Activated T-helper 2 cell treated with anti-CD3 and anti-CD28 coated beads, Interferon-gamma antibody, Interleukin-2, Interleukin-4, amounts not matched to agents 10 μg/mL and 5 μg/mL and 100 μg/mL, durations not matched to agents 14 hours and 24 hours and 36 hours (primary cell): ENCODE measurements at regions not wholly inside any gene's neighbourhood (a gene's known extent, or its start where the extent isn't known, plus 50 kb on each side); places are given as distances from the start of the nearest gene placed in this dataset.

ENCODE experiments used
- DNase-seq: peaks from one replicate; pipeline ENCODE4 v3.0.0; 2021; ENCODE audit warnings: low spot score
- H3K27ac Mint-ChIP-seq: one replicate; pipeline ENCODE4 v1.8.0; 2021; ENCODE audit warnings: mixed read lengths
- H3K27me3 Mint-ChIP-seq: one replicate; pipeline ENCODE4 v1.8.0; 2021; ENCODE audit warnings: low read depth, mixed read lengths
- H3K36me3 Mint-ChIP-seq: one replicate; pipeline ENCODE4 v1.8.0; 2021; ENCODE audit warnings: low read depth, mixed read lengths
- H3K4me1 Mint-ChIP-seq: one replicate; pipeline ENCODE4 v1.8.0; 2021; ENCODE audit warnings: low read depth, mixed read lengths
- H3K4me3 Mint-ChIP-seq: one replicate; pipeline ENCODE4 v1.8.0; 2021; ENCODE audit warnings: low read depth, mild to moderate bottlenecking, moderate library complexity, mixed read lengths
- H3K9me3 Mint-ChIP-seq: one replicate; pipeline ENCODE4 v1.8.0; 2021; ENCODE audit warnings: mixed read lengths
- intact Hi-C: fragments of 100-400 bp; cut with micrococcal nuclease; formaldehyde crosslinking; loops from one replicate; pipeline ENCODE4 v1.15.1; 2023

- H3K27ac Mint-ChIP-seq: no peak overlapping the region
Observed at GRCh38 chr20:58023346-58023745, 205.1 kb downstream of the ANKRD60 start.

GRCh38 chr20:58022711-58023110 lies 205.7 kb downstream of the ANKRD60 start:
- DNase-seq: no peak
- Mint-ChIP-seq H3K27me3 (no peaks in the 10 kb centered on the region), H3K36me3 (no peaks in the 10 kb centered on the region), H3K27ac (no peak overlapping the region), H3K9me3 (no peaks in the 10 kb centered on the region), H3K4me3 (no peak overlapping the region), H3K4me1 (no peaks in the 10 kb centered on the region)
- intact Hi-C loops: no loop called here

More at GRCh38 chr20:58023346-58023745, 205.1 kb downstream of the ANKRD60 start:
- H3K36me3 Mint-ChIP-seq: no peaks in the 10 kb centered on the region
- no peaks in the 10 kb centered on the region for H3K9me3 Mint-ChIP-seq
- no peak for DNase-seq
- no peaks in the 10 kb centered on the region for H3K4me1 Mint-ChIP-seq
- H3K4me3 Mint-ChIP-seq: no peak overlapping the region
- H3K27me3 Mint-ChIP-seq: peaks cover 2% of the 10 kb centered on the region
- intact Hi-C loops: no loop called here

- no peak for DNase-seq
- intact Hi-C loops: no loop called here
- Mint-ChIP-seq H3K4me3 (no peak overlapping the region), H3K4me1 (no peaks in the 10 kb centered on the region), H3K36me3 (no peaks in the 10 kb centered on the region), H3K27ac (no peak overlapping the region), H3K27me3 (no peaks in the 10 kb centered on the region), H3K9me3 (no peaks in the 10 kb centered on the region)
Observed at GRCh38 chr20:58021481-58021880, 207.0 kb downstream of the ANKRD60 start.

DNA sequence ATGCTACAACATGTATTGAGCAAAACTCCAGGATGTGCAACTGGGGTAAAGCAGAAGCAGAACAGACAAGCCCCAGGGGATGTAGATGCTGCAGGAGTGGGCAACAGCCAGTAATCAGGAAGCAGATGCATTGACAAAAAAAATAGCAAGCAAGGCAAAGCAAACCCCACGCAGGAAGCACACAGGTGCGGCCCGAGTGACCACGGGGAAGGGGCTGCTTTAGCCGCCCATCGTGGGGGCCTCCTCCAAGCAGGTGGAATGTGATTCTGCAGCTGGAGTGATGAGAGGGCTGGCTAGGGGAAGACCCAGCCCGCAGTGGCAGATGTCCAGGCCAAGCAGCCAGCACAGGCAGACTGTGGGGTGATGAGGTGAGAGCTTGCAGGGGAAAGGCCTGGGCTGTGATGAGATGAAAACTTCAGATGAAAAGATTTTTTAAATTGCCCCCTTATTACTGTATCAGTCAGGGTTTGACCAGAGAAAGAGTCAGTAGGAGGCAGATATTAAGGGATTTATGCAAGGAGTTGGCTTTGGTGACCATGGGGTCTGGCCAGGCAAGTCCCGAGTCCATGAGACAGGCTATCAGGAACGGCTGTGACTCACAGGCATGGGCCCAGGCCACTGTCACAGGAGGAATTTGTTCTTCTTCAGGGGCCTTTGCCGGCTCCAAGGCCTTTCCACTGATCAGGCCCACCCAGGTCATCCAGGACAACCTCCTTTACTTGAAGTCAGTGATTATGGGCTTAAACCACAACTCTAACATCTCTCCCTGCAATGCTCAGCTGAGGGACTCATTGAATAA lies 207.6 kb downstream of the ANKRD60 start:
- DNase-seq: no peak
- Mint-ChIP-seq H3K9me3 (no peaks in the 10 kb centered on the region), H3K4me3 (no peak overlapping the region), H3K27me3 (no peaks in the 10 kb centered on the region), H3K4me1 (no peaks in the 10 kb centered on the region), H3K36me3 (no peaks in the 10 kb centered on the region), H3K27ac (no peak overlapping the region)
- intact Hi-C loops: no loop called here

- no peak for DNase-seq
- H3K4me3 Mint-ChIP-seq: no peak overlapping the region
- H3K4me1 Mint-ChIP-seq: no peaks in the 10 kb centered on the region
- H3K27ac Mint-ChIP-seq: no peak overlapping the region
- H3K36me3 Mint-ChIP-seq: no peaks in the 10 kb centered on the region
- no peaks in the 10 kb centered on the region for H3K9me3 Mint-ChIP-seq
- H3K27me3 Mint-ChIP-seq: peaks cover 2% of the 10 kb centered on the region
- intact Hi-C loops: no loop called here
Observed at GRCh38 chr20:58019850-58020625, 208.4 kb downstream of the ANKRD60 start.

- no peaks in the 10 kb centered on the region for H3K9me3 Mint-ChIP-seq
- no peak overlapping the region for H3K27ac Mint-ChIP-seq
- intact Hi-C loops: no loop called here
- peaks cover 2% of the 10 kb centered on the region for H3K27me3 Mint-ChIP-seq
- H3K4me1 Mint-ChIP-seq: peaks cover 5% of the 10 kb centered on the region
- DNase-seq: no peak
- no peak overlapping the region for H3K4me3 Mint-ChIP-seq
- no peaks in the 10 kb centered on the region for H3K36me3 Mint-ChIP-seq
Observed at GRCh38 chr20:58019027-58019849, 209.2 kb downstream of the ANKRD60 start.

GRCh38 chr20:58018590-58018989 lies 209.9 kb downstream of the ANKRD60 start:
- peaks cover 2% of the 10 kb centered on the region for H3K27me3 Mint-ChIP-seq
- H3K4me1 Mint-ChIP-seq: peaks cover 7% of the 10 kb centered on the region
- H3K27ac Mint-ChIP-seq: no peak overlapping the region
- no peaks in the 10 kb centered on the region for H3K36me3 Mint-ChIP-seq
- no peak for DNase-seq
- intact Hi-C loops: no loop called here
- H3K4me3 Mint-ChIP-seq: no peak overlapping the region
- H3K9me3 Mint-ChIP-seq: no peaks in the 10 kb centered on the region

DNA sequence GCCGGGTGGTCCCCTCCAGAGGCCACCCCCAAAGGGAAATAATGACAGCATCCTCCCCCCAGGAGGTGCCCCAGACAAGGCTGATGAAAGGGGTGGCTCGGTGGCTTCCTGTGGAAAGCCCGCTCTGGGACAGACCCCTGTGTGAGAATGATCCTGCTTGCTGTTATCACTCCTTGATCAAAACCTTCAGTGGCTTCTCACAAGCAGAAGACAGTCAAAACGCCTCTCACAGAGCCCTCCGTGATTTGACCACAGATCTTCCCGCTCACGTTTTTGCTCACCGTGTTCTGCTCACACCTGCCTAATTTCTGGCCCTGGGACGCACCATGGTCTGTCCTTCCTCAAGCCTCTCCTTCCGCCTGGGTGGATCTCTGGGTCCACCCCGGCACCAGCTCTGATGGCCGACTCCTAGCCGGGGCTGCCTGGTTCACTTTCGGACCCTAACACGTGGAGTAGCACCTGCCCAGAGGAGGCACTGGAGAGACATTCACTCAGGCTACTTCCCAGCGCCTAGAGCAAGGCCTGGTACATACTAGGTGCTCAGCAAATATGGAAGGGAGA lies 210.4 kb downstream of the ANKRD60 start:
- peaks cover 7% of the 10 kb centered on the region for H3K4me1 Mint-ChIP-seq
- intact Hi-C loops: no loop called here
- H3K9me3 Mint-ChIP-seq: no peaks in the 10 kb centered on the region
- no peak overlapping the region for H3K27ac Mint-ChIP-seq
- H3K4me3 Mint-ChIP-seq: no peak overlapping the region
- H3K27me3 Mint-ChIP-seq: peaks cover 2% of the 10 kb centered on the region
- H3K36me3 Mint-ChIP-seq: no peaks in the 10 kb centered on the region
- no peak for DNase-seq

GRCh38 chr20:58017231-58017969 lies 211.1 kb downstream of the ANKRD60 start:
- no peak overlapping the region for H3K4me3 Mint-ChIP-seq
- H3K9me3 Mint-ChIP-seq: no peaks in the 10 kb centered on the region
- H3K4me1 Mint-ChIP-seq: peaks cover 7% of the 10 kb centered on the region
- peaks cover 2% of the 10 kb centered on the region for H3K27me3 Mint-ChIP-seq
- H3K27ac Mint-ChIP-seq: no peak overlapping the region
- H3K36me3 Mint-ChIP-seq: no peaks in the 10 kb centered on the region
- intact Hi-C loops: no loop called here
- DNase-seq: no peak

DNA sequence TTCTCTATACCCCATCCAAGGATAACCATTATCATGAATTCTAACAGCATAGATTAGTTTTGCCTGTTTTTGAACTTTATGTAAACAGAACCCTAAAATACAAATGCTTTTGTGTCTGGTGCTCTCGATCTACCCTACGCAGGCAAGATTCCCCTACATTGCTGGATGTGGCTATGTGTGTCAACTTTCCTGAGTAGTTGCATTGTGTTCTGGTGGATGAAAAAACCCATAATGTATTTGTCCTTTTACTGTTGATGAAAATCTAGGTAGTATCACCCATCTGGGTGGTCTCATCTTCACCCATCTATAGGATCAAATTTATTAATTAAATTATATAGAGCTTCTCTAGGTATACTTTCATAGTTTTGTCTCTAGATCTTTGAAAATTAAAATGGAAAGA lies 211.7 kb downstream of the ANKRD60 start:
- Mint-ChIP-seq H3K9me3 (no peaks in the 10 kb centered on the region), H3K4me1 (peaks cover 7% of the 10 kb centered on the region), H3K4me3 (no peak overlapping the region), H3K27me3 (peaks cover 2% of the 10 kb centered on the region), H3K36me3 (no peaks in the 10 kb centered on the region), H3K27ac (no peak overlapping the region)
- DNase-seq: no peak
- intact Hi-C loops: no loop called here

GRCh38 chr20:58014628-58015315 lies 213.7 kb downstream of the ANKRD60 start:
- no peaks in the 10 kb centered on the region for H3K36me3 Mint-ChIP-seq
- intact Hi-C loops: no loop called here
- H3K9me3 Mint-ChIP-seq: no peaks in the 10 kb centered on the region
- no peak for DNase-seq
- peaks cover 2% of the 10 kb centered on the region for H3K27me3 Mint-ChIP-seq
- H3K4me3 Mint-ChIP-seq: no peak overlapping the region
- peaks cover 7% of the 10 kb centered on the region for H3K4me1 Mint-ChIP-seq
- no peak overlapping the region for H3K27ac Mint-ChIP-seq
